Activated CD4-positive, alpha-beta T cell treated with anti-CD3 and anti-CD28 coated beads, Interleukin-2, amount 10 ng/mL, durations not matched to agents 24 days and 14 days (primary cell): ENCODE measurements at regions not wholly inside any gene's neighbourhood (a gene's known extent, or its start where the extent isn't known, plus 50 kb on each side); places are given as distances from the start of the nearest gene placed in this dataset.
"Not testable (repeated sequence)": the region's sequence is repeated elsewhere in the genome, so short reads cannot be mapped to it uniquely, and the experiment has no call there.

Experiments used
- DNase-seq: peaks from one replicate; pipeline ENCODE4 v3.0.0; 2022
- H3K27ac Mint-ChIP-seq: one replicate; pipeline ENCODE4 v1.8.0; 2022; ENCODE audit warnings: mild to moderate bottlenecking, mixed read lengths
- H3K27me3 Mint-ChIP-seq: one replicate; pipeline ENCODE4 v1.8.0; 2022; ENCODE audit warnings: mixed read lengths
- H3K36me3 Mint-ChIP-seq: one replicate; pipeline ENCODE4 v1.8.0; 2022; ENCODE audit warnings: low read depth, mild to moderate bottlenecking, mixed read lengths
- H3K4me1 Mint-ChIP-seq: one replicate; pipeline ENCODE4 v1.8.0; 2021; ENCODE audit warnings: mixed read lengths
- H3K4me3 Mint-ChIP-seq: one replicate; pipeline ENCODE4 v1.8.0; 2022; ENCODE audit warnings: mild to moderate bottlenecking, moderate library complexity, mixed read lengths
- H3K9me3 Mint-ChIP-seq: one replicate; pipeline ENCODE4 v1.8.0; 2021; ENCODE audit warnings: mixed read lengths
- intact Hi-C: fragments of 100-400 bp; cut with micrococcal nuclease; formaldehyde crosslinking; loops from one replicate; pipeline ENCODE4 v1.15.1; 2023

DNA sequence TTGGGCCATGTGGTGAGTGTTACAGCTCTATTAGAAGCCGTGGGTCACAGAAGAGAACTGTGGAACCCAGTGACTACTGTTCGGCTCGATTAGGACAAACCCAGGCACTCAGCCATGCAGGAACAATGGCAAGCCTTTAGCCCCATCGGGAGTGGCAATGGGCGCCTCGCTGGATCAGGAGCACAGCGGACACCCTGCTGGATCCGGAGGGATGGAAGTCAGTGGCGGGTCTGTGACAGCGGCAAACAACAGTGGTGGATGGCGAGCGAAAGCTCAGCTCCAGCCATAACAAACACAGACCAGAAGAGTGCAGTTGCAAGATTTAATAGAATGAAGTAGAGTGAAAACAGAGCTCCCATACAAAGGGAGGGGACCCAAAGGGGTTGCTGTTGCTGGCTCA, 297.8 kb downstream of the ZPLD1 start:
- not testable (repeated sequence) for DNase-seq, H3K4me3 Mint-ChIP-seq, H3K27ac Mint-ChIP-seq

GRCh38 chr3:102733791-102734563, 299.2 kb downstream of the ZPLD1 start:
- Mint-ChIP-seq H3K4me3 (no peak overlapping the region), H3K27ac (no peak overlapping the region), H3K27me3 (no peaks in the 10 kb centered on the region), H3K36me3 (no peaks in the 10 kb centered on the region), H3K9me3 (no peaks in the 10 kb centered on the region), H3K4me1 (no peaks in the 10 kb centered on the region)
- intact Hi-C loops, result no loop called here
- no peak for DNase-seq

More for the DNA sequence above, 297.8 kb downstream of the ZPLD1 start:
- H3K27me3 Mint-ChIP-seq, H3K4me1 Mint-ChIP-seq, intact Hi-C loops, H3K9me3 Mint-ChIP-seq, H3K36me3 Mint-ChIP-seq: not testable (repeated sequence)

DNA sequence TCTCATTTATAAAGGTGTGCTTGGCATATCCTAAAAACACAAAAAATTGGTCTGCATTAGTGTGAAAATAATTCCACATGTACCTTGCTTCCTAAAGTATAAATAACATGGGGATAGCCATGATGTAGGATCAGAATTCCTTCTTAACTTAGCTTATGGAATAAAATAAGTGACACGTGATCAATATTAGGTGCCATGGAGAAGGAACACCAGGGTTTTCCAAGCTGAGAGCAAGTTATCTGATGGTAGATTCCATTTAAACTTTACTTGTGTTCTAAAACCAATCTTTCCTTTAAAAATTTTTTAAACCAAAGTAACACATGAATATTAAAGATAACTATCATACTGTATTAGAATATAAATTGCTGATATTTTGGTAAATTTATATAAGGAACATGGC, 300.5 kb downstream of the ZPLD1 start:
- Mint-ChIP-seq H3K4me1 (no peaks in the 10 kb centered on the region), H3K4me3 (no peak overlapping the region), H3K27ac (no peak overlapping the region), H3K9me3 (no peaks in the 10 kb centered on the region), H3K27me3 (no peaks in the 10 kb centered on the region), H3K36me3 (no peaks in the 10 kb centered on the region)
- DNase-seq, result no peak
- intact Hi-C loops, result no loop called here

GRCh38 chr3:102736288-102736974, 301.6 kb downstream of the ZPLD1 start:
- Mint-ChIP-seq H3K27ac (no peak overlapping the region), H3K9me3 (no peaks in the 10 kb centered on the region), H3K36me3 (no peaks in the 10 kb centered on the region), H3K4me1 (no peaks in the 10 kb centered on the region), H3K27me3 (no peaks in the 10 kb centered on the region), H3K4me3 (no peak overlapping the region)
- intact Hi-C loops, result no loop called here
- no peak for DNase-seq

- intact Hi-C loops, result no loop called here
- Mint-ChIP-seq H3K27ac (no peak overlapping the region), H3K27me3 (no peaks in the 10 kb centered on the region), H3K4me3 (no peak overlapping the region), H3K4me1 (no peaks in the 10 kb centered on the region), H3K36me3 (no peaks in the 10 kb centered on the region), H3K9me3 (no peaks in the 10 kb centered on the region)
- no peak for DNase-seq
Observed at GRCh38 chr3:102736975-102737304, 302.1 kb downstream of the ZPLD1 start.

DNA sequence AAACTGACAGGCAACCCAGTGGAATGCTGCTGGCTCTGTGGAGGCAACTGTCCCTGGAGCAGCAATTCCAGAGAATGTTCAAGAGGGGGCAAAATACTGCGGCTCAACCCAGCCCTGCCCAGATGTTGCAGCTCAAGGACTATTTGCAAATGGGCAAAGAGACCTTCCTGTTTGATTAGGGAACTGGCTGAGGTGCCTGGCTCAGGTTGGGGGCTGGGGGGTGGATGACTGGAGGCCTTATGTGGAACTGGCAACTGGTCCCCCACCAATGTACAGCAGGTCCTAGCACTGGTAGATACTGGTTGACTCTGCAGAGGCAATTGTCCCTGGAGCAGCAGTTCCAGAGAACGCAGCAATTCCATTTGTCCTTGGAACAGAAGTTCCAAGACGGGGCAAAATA, 302.5 kb downstream of the ZPLD1 start:
- Mint-ChIP-seq H3K4me3 (no peak overlapping the region), H3K27me3 (no peaks in the 10 kb centered on the region), H3K4me1 (no peaks in the 10 kb centered on the region), H3K27ac (no peak overlapping the region), H3K9me3 (no peaks in the 10 kb centered on the region), H3K36me3 (no peaks in the 10 kb centered on the region)
- intact Hi-C loops, result no loop called here
- DNase-seq, result no peak

GRCh38 chr3:102741105-102741504, 306.3 kb downstream of the ZPLD1 start:
- no peaks in the 10 kb centered on the region for H3K36me3 Mint-ChIP-seq

GRCh38 chr3:102741694-102742093, 306.9 kb downstream of the ZPLD1 start:
- Mint-ChIP-seq H3K36me3 (no peaks in the 10 kb centered on the region), H3K4me1 (no peaks in the 10 kb centered on the region), H3K9me3 (no peaks in the 10 kb centered on the region), H3K4me3 (no peak overlapping the region), H3K27me3 (no peaks in the 10 kb centered on the region), H3K27ac (no peak overlapping the region)
- no peak for DNase-seq
- intact Hi-C loops, result no loop called here

More at GRCh38 chr3:102741105-102741504, 306.3 kb downstream of the ZPLD1 start:
- intact Hi-C loops, result no loop called here
- no peak overlapping the region for H3K27ac Mint-ChIP-seq
- no peak for DNase-seq
- H3K4me1 Mint-ChIP-seq, result no peaks in the 10 kb centered on the region
- no peaks in the 10 kb centered on the region for H3K27me3 Mint-ChIP-seq
- H3K9me3 Mint-ChIP-seq, result no peaks in the 10 kb centered on the region
- no peak overlapping the region for H3K4me3 Mint-ChIP-seq

DNA sequence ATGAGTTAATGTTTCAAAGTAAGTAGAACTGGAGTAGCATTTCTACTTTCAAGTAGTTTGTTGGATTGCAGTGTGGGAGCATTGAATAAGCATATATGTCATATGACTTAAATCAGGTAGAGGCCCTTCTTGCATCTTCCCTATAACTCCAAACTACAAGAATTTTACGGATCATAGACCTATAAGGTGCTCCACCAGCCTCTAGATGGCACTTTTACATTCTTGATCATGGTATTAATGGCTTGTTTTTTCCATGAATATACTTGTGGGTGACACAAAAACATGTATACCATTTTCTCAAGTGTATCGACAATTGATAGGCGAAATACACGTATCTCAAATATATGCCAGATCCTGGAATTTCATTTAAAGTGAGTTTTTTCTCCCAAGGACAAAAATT, 311.1 kb downstream of the ZPLD1 start:
- DNase-seq, result no peak
- H3K9me3 Mint-ChIP-seq, result no peaks in the 10 kb centered on the region
- H3K4me1 Mint-ChIP-seq, result no peaks in the 10 kb centered on the region
- no peaks in the 10 kb centered on the region for H3K36me3 Mint-ChIP-seq
- H3K4me3 Mint-ChIP-seq, result no peak overlapping the region
- intact Hi-C loops, result no loop called here
- no peak overlapping the region for H3K27ac Mint-ChIP-seq
- H3K27me3 Mint-ChIP-seq, result no peaks in the 10 kb centered on the region

DNA sequence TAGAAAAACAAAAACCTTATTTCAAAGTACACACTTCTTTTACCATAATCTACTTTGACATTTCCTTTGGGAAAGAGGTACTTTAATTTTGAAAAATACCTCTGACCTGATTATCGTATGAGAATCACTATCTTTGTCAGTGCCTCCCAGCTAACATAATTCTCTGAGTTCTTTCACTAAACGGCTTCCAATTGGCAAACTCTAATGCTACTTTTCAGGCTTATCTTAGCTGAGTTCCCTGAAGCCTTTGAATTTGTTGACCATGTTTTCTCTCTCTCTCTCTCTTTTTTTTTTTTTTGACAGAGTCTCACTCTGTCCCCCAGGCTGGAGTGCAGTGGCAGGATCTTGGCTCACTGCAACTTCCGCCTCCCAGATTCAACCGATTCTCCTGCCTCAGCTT, 312.8 kb downstream of the ZPLD1 start:
- no peak overlapping the region for H3K4me3 Mint-ChIP-seq

GRCh38 chr3:102748646-102749045, 313.8 kb downstream of the ZPLD1 start:
- Mint-ChIP-seq H3K4me3 (no peak overlapping the region), H3K4me1 (no peaks in the 10 kb centered on the region), H3K9me3 (no peaks in the 10 kb centered on the region), H3K36me3 (no peaks in the 10 kb centered on the region), H3K27me3 (no peaks in the 10 kb centered on the region), H3K27ac (no peak overlapping the region)
- DNase-seq, result no peak
- intact Hi-C loops, result no loop called here

More for the DNA sequence above, 312.8 kb downstream of the ZPLD1 start:
- Mint-ChIP-seq H3K27ac (no peak overlapping the region), H3K36me3 (no peaks in the 10 kb centered on the region), H3K4me1 (no peaks in the 10 kb centered on the region), H3K27me3 (no peaks in the 10 kb centered on the region), H3K9me3 (no peaks in the 10 kb centered on the region)
- no peak for DNase-seq
- intact Hi-C loops, result no loop called here

DNA sequence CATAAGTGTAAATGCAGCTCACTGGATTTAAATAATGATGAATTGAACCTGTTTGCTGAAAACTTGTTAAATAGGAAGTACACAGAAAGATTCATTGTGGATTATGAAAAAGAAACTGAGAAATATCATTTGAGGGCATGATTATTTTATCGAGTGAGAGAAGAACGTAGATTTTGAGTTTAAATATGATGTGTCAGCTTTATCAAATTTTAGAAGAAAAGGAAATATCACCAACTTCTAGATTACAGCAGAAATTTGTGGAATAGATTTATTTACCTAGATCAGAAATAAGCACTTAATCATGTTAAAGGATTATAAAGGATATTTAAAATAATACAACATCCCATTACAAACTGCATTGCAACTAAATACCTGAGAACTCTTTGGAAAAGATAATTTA, 315.5 kb downstream of the ZPLD1 start:
- no peak overlapping the region for H3K27ac Mint-ChIP-seq
- DNase-seq, result no peak
- H3K9me3 Mint-ChIP-seq, result no peaks in the 10 kb centered on the region
- intact Hi-C loops, result no loop called here
- H3K36me3 Mint-ChIP-seq, result no peaks in the 10 kb centered on the region
- no peak overlapping the region for H3K4me3 Mint-ChIP-seq
- no peaks in the 10 kb centered on the region for H3K4me1 Mint-ChIP-seq
- H3K27me3 Mint-ChIP-seq, result no peaks in the 10 kb centered on the region

DNA sequence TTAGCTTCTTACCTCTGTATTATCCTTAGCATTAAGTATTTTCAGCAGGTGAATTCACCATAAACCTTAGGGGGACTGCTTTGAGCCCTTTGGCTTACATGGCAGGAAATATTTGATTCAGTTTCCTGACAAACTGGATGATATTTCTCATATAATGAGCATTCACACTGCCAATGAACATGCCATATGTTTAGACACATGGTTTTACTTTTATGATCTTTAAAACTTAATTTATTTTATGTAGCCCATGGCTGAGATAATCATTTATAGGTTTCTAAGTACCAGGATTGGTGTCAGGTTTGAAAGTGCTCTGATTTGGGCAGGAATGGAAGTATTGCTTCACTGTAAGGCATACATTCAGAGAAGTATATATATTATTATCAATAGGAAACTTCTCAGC, 319.1 kb downstream of the ZPLD1 start:
- no peaks in the 10 kb centered on the region for H3K27me3 Mint-ChIP-seq
- no peak overlapping the region for H3K4me3 Mint-ChIP-seq
- H3K9me3 Mint-ChIP-seq, result no peaks in the 10 kb centered on the region
- DNase-seq, result no peak
- intact Hi-C loops, result no loop called here
- no peaks in the 10 kb centered on the region for H3K4me1 Mint-ChIP-seq
- no peaks in the 10 kb centered on the region for H3K36me3 Mint-ChIP-seq
- no peak overlapping the region for H3K27ac Mint-ChIP-seq

GRCh38 chr3:102756706-102757105, 321.9 kb downstream of the ZPLD1 start:
- Mint-ChIP-seq H3K4me1 (no peaks in the 10 kb centered on the region), H3K27ac (no peak overlapping the region), H3K27me3 (no peaks in the 10 kb centered on the region), H3K36me3 (no peaks in the 10 kb centered on the region), H3K9me3 (no peaks in the 10 kb centered on the region), H3K4me3 (no peak overlapping the region)
- intact Hi-C loops, result no loop called here
- DNase-seq, result no peak

- Mint-ChIP-seq H3K4me1 (no peaks in the 10 kb centered on the region), H3K9me3 (no peaks in the 10 kb centered on the region), H3K27ac (no peak overlapping the region), H3K27me3 (no peaks in the 10 kb centered on the region), H3K36me3 (no peaks in the 10 kb centered on the region), H3K4me3 (no peak overlapping the region)
- intact Hi-C loops, result no loop called here
- DNase-seq, result no peak
Observed at GRCh38 chr3:102757950-102758349, 323.1 kb downstream of the ZPLD1 start.
